GM23338 (cell line): ENCODE measurements at regions not wholly inside any gene's neighbourhood (a gene's known extent, or its start where the extent isn't known, plus 50 kb on each side); places are given as distances from the start of the nearest gene placed in this dataset.
A peak's percentile ranks its signal among the peaks of the same experiment; 100 is the strongest.

ENCODE experiments used
- ATAC-seq: fragments of 200-7000 bp; cut with Tn5 transposase; 3 replicates; pipeline ENCODE4 v1.9.1; 2020
- DNase-seq: peaks from one replicate; pipeline ENCODE4 v3.0.0-alpha.2; 2015; ENCODE audit warnings: low spot score
- H2AFZ ChIP-seq: fragments of 200-600 bp; sonication (generic); 2 replicates; pipeline ENCODE4 v1.8.0; 2016; ENCODE audit warnings: antibody characterized with exemption, mild to moderate bottlenecking, moderate library complexity
- H3F3A ChIP-seq: fragments of 200-600 bp; sonication (generic); replicated peaks from 2 replicates; pipeline ENCODE4 v1.8.0; 2017; ENCODE audit warnings: antibody characterized with exemption, mixed run types, low read depth
- H3K27ac ChIP-seq: fragments of 200-600 bp; sonication (generic); 2 replicates; pipeline ENCODE4 v1.6.1; 2016; ENCODE audit warnings: low read depth
- H3K27me3 ChIP-seq: fragments of 200-600 bp; sonication (generic); 2 replicates; pipeline ENCODE4 v1.8.0; 2016; ENCODE audit warnings: mild to moderate bottlenecking, mixed run types, moderate library complexity; ENCODE audit not compliant: insufficient read depth
- H3K36me3 ChIP-seq: fragments of 200-600 bp; sonication (generic); 2 replicates; pipeline ENCODE4 v1.8.0; 2016; ENCODE audit warnings: mild to moderate bottlenecking; ENCODE audit not compliant: insufficient read depth
- H3K4me1 ChIP-seq: fragments of 200-600 bp; sonication (generic); 2 replicates; pipeline ENCODE4 v1.8.0; 2016; ENCODE audit warnings: mild to moderate bottlenecking, moderate library complexity; ENCODE audit not compliant: insufficient read depth
- H3K4me2 ChIP-seq: fragments of 200-600 bp; sonication (generic); 2 replicates; pipeline ENCODE4 v1.7.1; 2017; ENCODE audit warnings: mixed run types
- H3K4me3 ChIP-seq: fragments of 200-600 bp; sonication (generic); 2 replicates; pipeline ENCODE4 v1.6.1; 2016; ENCODE audit warnings: mixed run types
- H3K79me2 ChIP-seq: fragments of 200-600 bp; sonication (generic); replicated peaks from 2 replicates; pipeline ENCODE4 v1.8.0; 2017; ENCODE audit warnings: mild to moderate bottlenecking; ENCODE audit not compliant: insufficient read depth
- H3K9me2 ChIP-seq: fragments of 200-600 bp; sonication (generic); 2 replicates; pipeline ENCODE4 v1.8.0; 2017; ENCODE audit not compliant: insufficient read depth
- H4K20me1 ChIP-seq: fragments of 200-600 bp; sonication (generic); replicated peaks from 2 replicates; pipeline ENCODE4 v1.8.0; 2017; ENCODE audit warnings: mild to moderate bottlenecking; ENCODE audit not compliant: insufficient read depth
- H3K27ac Mint-ChIP-seq: 2 replicates; pipeline ENCODE4 v1.8.0; 2020; ENCODE audit warnings: inconsistent platforms, mild to moderate bottlenecking, moderate library complexity, mixed read lengths
- H3K27me3 Mint-ChIP-seq: 3 replicates; pipeline ENCODE4 v1.8.0; 2022; ENCODE audit warnings: low read depth, mild to moderate bottlenecking, moderate library complexity, mixed read lengths, inconsistent platforms; ENCODE audit not compliant: insufficient read depth, poor library complexity
- H3K36me3 Mint-ChIP-seq: 3 replicates; pipeline ENCODE4 v1.8.0; 2021; ENCODE audit warnings: low read depth, mild to moderate bottlenecking, inconsistent platforms, moderate library complexity, mixed read lengths
- H3K4me1 Mint-ChIP-seq: 3 replicates; pipeline ENCODE4 v1.8.0; 2020; ENCODE audit warnings: mild to moderate bottlenecking, inconsistent platforms, mixed read lengths
- H3K4me3 Mint-ChIP-seq: 3 replicates; pipeline ENCODE4 v1.8.0; 2021; ENCODE audit warnings: moderate library complexity, mild to moderate bottlenecking, inconsistent platforms, mixed read lengths
- H3K9me3 Mint-ChIP-seq: 3 replicates; pipeline ENCODE4 v1.8.0; 2020; ENCODE audit warnings: moderate library complexity, mild to moderate bottlenecking, inconsistent platforms, mixed read lengths
- CREB1 ChIP-seq: fragments of 250-450 bp; sonication (Bioruptor Pico); IDR thresholded peaks from 2 replicates; pipeline ENCODE4 v1.5.0; 2020; ENCODE audit warnings: low read depth, mild to moderate bottlenecking, moderate library complexity
- CTCF ChIP-seq, 2 experiments: fragments of 200-600 bp in 1 of 2; sonication (generic) in 1 of 2; conservative IDR thresholded peaks; 2 replicates each; pipeline versions ENCODE4 v1.5.1 to v1.6.1; 2016 to 2017; ENCODE audit warnings: antibody characterized with exemption in 2 of 2, low read depth in 2 of 2, mild to moderate bottlenecking in 2 of 2, moderate library complexity in 1 of 2
- ETS1 ChIP-seq: IDR thresholded peaks from 2 replicates; pipeline ENCODE4 v1.6.1; 2016; ENCODE audit warnings: antibody characterized with exemption
- EZH2 ChIP-seq: fragments of 200-600 bp; sonication (generic); IDR thresholded peaks from one replicate; pipeline ENCODE4 v1.8.0; 2017; ENCODE audit warnings: antibody characterized with exemption, mild to moderate bottlenecking, low read depth; ENCODE audit not compliant: unreplicated experiment
- EZH2phosphoT487 ChIP-seq: fragments of 200-600 bp; sonication (generic); IDR thresholded peaks from one replicate; pipeline ENCODE4 v1.8.1; 2018; ENCODE audit warnings: antibody characterized with exemption; ENCODE audit not compliant: unreplicated experiment
- JUNB ChIP-seq: IDR thresholded peaks from one replicate; pipeline ENCODE4 v1.6.1; 2016; ENCODE audit warnings: antibody characterized with exemption; ENCODE audit not compliant: unreplicated experiment
- NANOG ChIP-seq: IDR thresholded peaks from 2 replicates; pipeline ENCODE4 v1.6.1; 2016; ENCODE audit warnings: antibody characterized with exemption, borderline replicate concordance
- POLR2AphosphoS5 ChIP-seq: IDR thresholded peaks from 2 replicates; pipeline ENCODE4 v1.6.1; 2016; ENCODE audit warnings: antibody characterized with exemption, low read depth
- REST ChIP-seq: IDR thresholded peaks from one replicate; pipeline ENCODE4 v1.6.1; 2018; ENCODE audit warnings: antibody characterized with exemption; ENCODE audit not compliant: unreplicated experiment
- STAT1 ChIP-seq: IDR thresholded peaks from one replicate; pipeline ENCODE4 v1.6.1; 2016; ENCODE audit warnings: antibody characterized with exemption; ENCODE audit not compliant: unreplicated experiment
- ZNF114 ChIP-seq: fragments of 250-450 bp; sonication (Bioruptor Pico); IDR thresholded peaks from 2 replicates; pipeline ENCODE4 v1.5.0; 2020; ENCODE audit warnings: mild to moderate bottlenecking, moderate library complexity
- ZNF331 ChIP-seq: fragments of 250-450 bp; sonication (Bioruptor Pico); IDR thresholded peaks from 2 replicates; pipeline ENCODE4 v1.5.0; 2020; ENCODE audit warnings: low read depth, mild to moderate bottlenecking, moderate library complexity
- ZNF462 ChIP-seq: fragments of 250-450 bp; sonication (Bioruptor Pico); IDR thresholded peaks from 2 replicates; pipeline ENCODE4 v1.5.0; 2020; ENCODE audit warnings: mild to moderate bottlenecking, moderate library complexity

GRCh38 chr6:137332637-137333280 lies 113.6 kb upstream of the IFNGR1 start:
- Mint-ChIP-seq H3K9me3 (no peaks in the 10 kb centered on the region), H3K27me3 (no peaks in the 10 kb centered on the region), H3K27ac (peak overlapping the region; percentile 66), H3K36me3 (no peaks in the 10 kb centered on the region), H3K4me1 (peaks cover 10% of the 10 kb centered on the region; the same call in 2 of the 3 replicates), H3K4me3 (no peak overlapping the region)
- Histone ChIP-seq H4K20me1 (no peaks in the 10 kb centered on the region), H3K27ac (no peak overlapping the region), H3K4me2 (no peak overlapping the region), H3K36me3 (no peaks in the 10 kb centered on the region), H3K79me2 (no peaks in the 10 kb centered on the region), H3K27me3 (no peaks in the 10 kb centered on the region), H2AFZ (peak overlapping the region; percentile 15; the same call in 1 of the 2 replicates), H3F3A (no peaks in the 10 kb centered on the region), H3K4me3 (no peak overlapping the region), H3K9me2 (no peaks in the 10 kb centered on the region), H3K4me1 (peaks cover 12% of the 10 kb centered on the region; the same call in 1 of the 2 replicates)
- TF ChIP-seq REST, result no peak
- no peak for TF ChIP-seq CTCF (conservative IDR thresholded peaks at IDR 0.05; ENCODE audit: low read depth in 2 of 2)
- TF ChIP-seq NANOG, result no peak
- TF ChIP-seq EZH2phosphoT487, result no peak
- TF ChIP-seq POLR2AphosphoS5, result no peak
- TF ChIP-seq ZNF462, result no peak
- TF ChIP-seq ZNF331, result no peak
- no peak for TF ChIP-seq EZH2
- no peak for TF ChIP-seq JUNB
- TF ChIP-seq STAT1, result no peak
- no peak for TF ChIP-seq ZNF114 (CRISPR knock-in tag)
- TF ChIP-seq CREB1 (CRISPR knock-in tag), result no peak
- no peak for TF ChIP-seq ETS1
- DNase-seq (no peak), ATAC-seq (no peak)
